ENCODE measurements at regions not wholly inside any gene's neighbourhood (a gene's known extent, or its start where the extent isn't known, plus 50 kb on each side); places are given as distances from the start of the nearest gene placed in this dataset.
"Not testable (repeated sequence)": the region's sequence is repeated elsewhere in the genome, so short reads cannot be mapped to it uniquely, and the experiment has no call there.

DNA sequence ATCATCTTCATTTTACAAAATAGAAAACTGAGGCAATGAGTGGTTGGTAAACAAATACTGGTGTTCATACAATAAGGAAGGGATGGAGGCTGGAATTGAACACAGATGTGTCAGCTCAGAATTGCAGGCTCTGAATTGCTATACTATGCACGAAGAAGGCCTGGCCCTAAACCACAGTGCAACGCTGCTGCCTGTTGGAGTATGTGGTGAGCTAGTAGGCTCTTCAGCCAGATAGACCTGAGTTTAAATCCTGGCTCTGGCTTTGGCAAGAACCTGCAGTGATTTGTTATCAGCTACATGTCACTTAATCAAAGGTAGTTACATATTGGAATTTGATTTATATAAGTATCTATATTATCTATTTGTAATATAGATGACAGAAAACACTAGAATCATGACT, 1602.4 kb upstream of the CELF4 start:
- WGBS = 88% methylated on average over 2 of the region's 2 CpGs
- H3K27ac ChIP-seq (ENCODE audit: low read depth, low read length) = 0 out of 2 replicates have a peak overlapping the region, but pooled peaks have one; percentile 11
- no peaks in the 10 kb centered on the region for H3K36me3 ChIP-seq (ENCODE audit: insufficient read depth, low read length)
- H3K27me3 ChIP-seq (ENCODE audit: insufficient read depth, low read length) = no peaks in the 10 kb centered on the region
- H3K9ac ChIP-seq (ENCODE audit: low read depth, low read length) = no peak overlapping the region
- no peaks in the 10 kb centered on the region for H3K9me3 ChIP-seq (ENCODE audit: insufficient read depth, low read depth, low read length)
- no peak overlapping the region for H3K4me3 ChIP-seq (ENCODE audit: low read length)
- peaks cover 18% of the 10 kb centered on the region for H3K4me1 ChIP-seq (ENCODE audit: insufficient read depth, low read length)

DNA sequence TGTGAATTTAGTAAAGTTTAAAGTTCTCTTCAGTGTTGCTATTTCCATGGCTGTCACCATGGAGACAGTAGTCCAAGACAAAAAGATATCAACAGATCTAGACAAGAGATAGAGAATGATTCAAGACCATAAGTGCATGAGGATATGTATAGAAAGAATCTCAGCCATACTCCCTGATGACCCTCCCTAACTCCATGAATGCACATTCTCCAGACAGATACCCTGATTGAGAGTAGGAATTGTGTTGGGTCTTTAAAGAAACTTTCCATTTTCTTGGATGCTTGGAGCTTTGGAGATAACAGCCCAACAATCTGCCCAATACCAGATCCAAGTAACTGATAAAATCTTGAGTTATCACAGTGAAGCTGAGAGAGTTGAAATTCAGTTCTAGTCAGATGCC, 1601.2 kb upstream of the CELF4 start:
- Histone ChIP-seq H3K27me3 (ENCODE audit: insufficient read depth, low read length) (no peaks in the 10 kb centered on the region), H3K4me3 (ENCODE audit: low read length) (no peak overlapping the region), H3K36me3 (ENCODE audit: insufficient read depth, low read length) (no peaks in the 10 kb centered on the region), H3K9me3 (ENCODE audit: insufficient read depth, low read depth, low read length) (no peaks in the 10 kb centered on the region), H3K4me1 (ENCODE audit: insufficient read depth, low read length) (peaks cover 18% of the 10 kb centered on the region), H3K9ac (ENCODE audit: low read depth, low read length) (no peak overlapping the region), H3K27ac (ENCODE audit: low read depth, low read length) (no peak overlapping the region)

DNA sequence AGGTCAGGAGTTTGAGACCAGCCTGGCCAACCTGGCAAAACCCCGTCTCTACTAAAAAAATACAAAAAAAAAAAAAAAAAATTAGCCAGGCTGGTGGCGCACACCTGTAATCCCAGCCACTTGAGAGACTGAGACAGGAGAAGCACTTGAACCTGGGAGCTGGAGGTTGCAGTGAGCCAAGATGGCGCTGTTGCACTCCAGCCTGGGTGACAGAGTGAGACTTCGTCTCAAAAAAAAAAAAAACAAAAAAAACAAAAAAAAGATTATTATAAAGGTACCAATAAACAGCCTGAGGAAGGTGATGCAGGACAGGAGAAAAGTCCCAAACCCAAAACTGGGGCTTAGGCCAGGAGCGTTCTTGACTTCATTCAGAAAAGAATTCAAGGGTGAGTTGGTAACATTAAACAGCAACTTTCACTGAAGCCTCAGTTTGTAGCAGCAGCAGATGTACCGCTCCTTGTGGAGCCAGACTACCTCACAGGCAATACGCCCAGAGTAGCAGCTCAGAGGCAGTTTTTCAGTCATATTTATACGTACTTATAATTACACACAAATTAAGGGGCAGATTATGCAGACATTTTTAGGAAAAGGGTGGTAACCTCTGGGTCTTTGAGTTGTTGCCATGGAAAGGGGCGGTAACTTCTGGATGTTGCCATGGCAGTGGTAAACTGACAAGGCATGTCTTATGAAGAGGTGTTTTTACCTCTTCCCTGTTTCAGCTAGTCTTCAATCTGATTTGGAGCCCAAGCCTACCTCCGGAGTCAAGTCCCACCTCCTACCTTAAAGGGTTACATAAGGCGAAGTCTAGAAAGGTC, 1596.6 kb upstream of the CELF4 start:
- Histone ChIP-seq H3K9ac (ENCODE audit: low read depth, low read length) (no peak overlapping the region), H3K27me3 (ENCODE audit: insufficient read depth, low read length) (no peaks in the 10 kb centered on the region), H3K4me3 (ENCODE audit: low read length) (no peak overlapping the region), H3K4me1 (ENCODE audit: insufficient read depth, low read length) (no peaks in the 10 kb centered on the region), H3K27ac (ENCODE audit: low read depth, low read length) (no peak overlapping the region), H3K36me3 (ENCODE audit: insufficient read depth, low read length) (no peaks in the 10 kb centered on the region), H3K9me3 (ENCODE audit: insufficient read depth, low read depth, low read length) (no peaks in the 10 kb centered on the region)
- WGBS = 86% methylated on average over 9 of the region's 11 CpGs

DNA sequence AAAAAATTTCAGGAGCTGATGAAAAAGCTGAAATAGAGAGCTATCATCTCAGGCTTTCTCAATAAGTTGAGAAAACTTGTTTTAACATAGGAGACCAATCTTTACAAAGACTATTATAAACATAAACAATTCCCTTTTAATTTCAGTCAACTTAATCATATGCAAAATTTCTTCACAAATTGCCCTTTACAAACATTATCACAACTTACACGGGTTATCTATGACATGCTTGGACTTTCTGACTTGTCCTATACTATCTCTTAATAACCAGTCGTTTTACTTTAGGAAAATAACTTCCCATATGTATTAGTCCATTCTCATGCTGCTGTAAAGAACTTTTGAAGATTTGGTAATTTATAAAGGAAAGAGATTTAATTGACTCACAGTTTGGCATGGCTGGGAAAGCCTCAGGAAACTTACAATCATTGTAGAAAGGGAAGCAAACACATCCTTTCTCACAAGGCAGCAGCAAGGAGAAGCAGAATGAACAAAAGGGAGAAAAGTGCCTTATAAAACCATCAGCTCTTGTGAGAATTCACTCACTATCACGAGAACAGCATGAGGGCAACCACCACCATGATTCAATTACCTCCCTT, 1583.7 kb upstream of the CELF4 start:
- Histone ChIP-seq H3K9me3 (ENCODE audit: insufficient read depth, low read depth, low read length) (peaks cover 73% of the 10 kb centered on the region), H3K4me1 (ENCODE audit: insufficient read depth, low read length) (no peaks in the 10 kb centered on the region), H3K9ac (ENCODE audit: low read depth, low read length) (no peak overlapping the region), H3K27ac (ENCODE audit: low read depth, low read length) (no peak overlapping the region), H3K36me3 (ENCODE audit: insufficient read depth, low read length) (no peaks in the 10 kb centered on the region), H3K4me3 (ENCODE audit: low read length) (no peak overlapping the region), H3K27me3 (ENCODE audit: insufficient read depth, low read length) (no peaks in the 10 kb centered on the region)
- WGBS = 69% methylated on average over 3 of the region's 3 CpGs

DNA sequence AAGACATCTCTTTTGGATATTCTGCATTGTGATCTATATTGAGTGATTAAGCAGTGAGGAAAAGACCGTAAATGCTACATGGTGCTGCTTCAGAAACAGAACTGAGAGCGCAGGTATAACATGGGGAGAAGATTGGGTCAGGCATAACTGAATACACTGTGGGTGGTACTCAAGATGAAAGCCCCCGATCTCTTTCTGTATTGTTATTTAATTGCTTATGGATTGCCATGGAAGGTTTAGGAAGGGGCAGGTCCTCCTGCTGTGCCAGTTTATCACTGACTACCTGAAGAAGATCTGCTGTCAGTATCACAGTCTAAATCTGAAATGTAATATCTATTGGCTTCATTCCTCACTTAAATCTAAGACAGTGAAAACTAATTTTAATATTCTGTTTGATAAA, 1568.7 kb upstream of the CELF4 start:
- Histone ChIP-seq H3K4me1 (ENCODE audit: insufficient read depth, low read length) (peaks cover 9% of the 10 kb centered on the region; the same call in 1 of the 2 replicates), H3K9ac (ENCODE audit: low read depth, low read length) (no peak overlapping the region), H3K9me3 (ENCODE audit: insufficient read depth, low read depth, low read length) (no peaks in the 10 kb centered on the region), H3K36me3 (ENCODE audit: insufficient read depth, low read length) (no peaks in the 10 kb centered on the region), H3K27me3 (ENCODE audit: insufficient read depth, low read length) (no peaks in the 10 kb centered on the region), H3K4me3 (ENCODE audit: low read length) (no peak overlapping the region), H3K27ac (ENCODE audit: low read depth, low read length) (no peak overlapping the region)
- 70% methylated on average over 3 of the region's 3 CpGs for WGBS

DNA sequence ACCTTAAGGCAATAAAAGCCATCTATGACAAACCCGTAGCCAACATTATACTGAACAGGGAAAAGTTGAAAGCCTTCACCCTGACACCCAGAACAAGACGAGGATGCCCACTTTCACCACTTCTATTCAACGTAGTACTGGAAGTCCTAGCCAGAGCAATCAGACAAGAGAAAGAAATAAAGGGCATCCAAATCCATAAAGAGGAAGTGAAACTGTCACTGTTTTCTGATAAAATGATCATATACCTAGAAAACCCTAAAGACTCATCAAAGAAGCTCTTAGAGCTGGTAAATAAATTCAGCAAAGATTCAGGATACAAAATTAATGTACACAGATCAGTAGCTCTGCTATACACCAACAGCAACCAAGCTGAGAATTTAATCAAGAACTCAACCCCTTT, 1561.9 kb upstream of the CELF4 start:
- not testable (repeated sequence) for H3K9ac ChIP-seq (ENCODE audit: low read depth, low read length); H3K27me3 ChIP-seq (ENCODE audit: insufficient read depth, low read length); H3K4me3 ChIP-seq (ENCODE audit: low read length); H3K27ac ChIP-seq (ENCODE audit: low read depth, low read length); H3K4me1 ChIP-seq (ENCODE audit: insufficient read depth, low read length); H3K9me3 ChIP-seq (ENCODE audit: insufficient read depth, low read depth, low read length); H3K36me3 ChIP-seq (ENCODE audit: insufficient read depth, low read length)
- 95% methylated on average over 3 of the region's 3 CpGs for WGBS

DNA sequence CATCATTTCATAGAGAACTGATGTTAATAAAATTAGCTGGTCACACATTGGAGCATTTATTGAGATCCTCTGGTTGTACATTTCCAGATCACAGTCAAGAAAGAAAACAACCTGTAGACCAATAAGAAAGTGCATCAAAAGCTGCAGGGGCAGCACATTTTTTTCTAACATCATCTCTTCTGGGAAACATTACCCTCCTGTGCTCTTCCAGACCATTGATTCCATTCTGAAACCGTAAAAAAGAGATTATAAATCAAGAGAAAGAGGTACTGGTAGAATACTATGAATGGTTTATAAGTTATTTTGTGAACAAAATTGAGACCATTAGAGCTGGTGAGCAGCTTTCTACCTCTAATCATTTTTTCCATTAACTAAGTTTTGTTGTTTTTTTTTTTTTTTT, 1548.2 kb upstream of the CELF4 start:
- H3K27me3 ChIP-seq (ENCODE audit: insufficient read depth, low read length) = no peaks in the 10 kb centered on the region
- H3K4me1 ChIP-seq (ENCODE audit: insufficient read depth, low read length) = no peaks in the 10 kb centered on the region
- H3K4me3 ChIP-seq (ENCODE audit: low read length) = no peak overlapping the region
- H3K9ac ChIP-seq (ENCODE audit: low read depth, low read length) = no peak overlapping the region
- H3K27ac ChIP-seq (ENCODE audit: low read depth, low read length) = no peak overlapping the region
- no peaks in the 10 kb centered on the region for H3K9me3 ChIP-seq (ENCODE audit: insufficient read depth, low read depth, low read length)
- 91% methylated on average over 1 of the region's 1 CpG for WGBS
- H3K36me3 ChIP-seq (ENCODE audit: insufficient read depth, low read length) = no peaks in the 10 kb centered on the region

DNA sequence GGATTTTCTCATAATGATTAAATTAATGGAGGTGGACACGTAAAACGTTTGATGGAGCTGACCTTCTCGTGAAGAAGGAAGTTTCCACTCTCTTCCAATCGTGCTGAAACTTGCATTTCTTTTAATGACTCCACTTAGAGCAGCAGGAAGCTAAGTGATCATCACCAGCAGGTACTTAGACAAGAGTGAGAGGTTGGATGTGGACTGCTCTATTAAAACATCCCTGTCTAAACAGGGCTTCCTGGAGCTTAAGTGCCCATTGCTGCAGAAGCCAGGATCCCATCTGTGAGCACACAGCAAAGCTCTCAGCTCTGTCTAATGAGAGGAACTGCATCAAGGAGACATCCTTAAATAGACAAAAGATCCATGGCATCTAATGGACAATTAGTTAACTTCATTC, 1539.5 kb upstream of the CELF4 start:
- no peaks in the 10 kb centered on the region for H3K36me3 ChIP-seq (ENCODE audit: insufficient read depth, low read length)
- H3K4me3 ChIP-seq (ENCODE audit: low read length) = no peak overlapping the region
- H3K27ac ChIP-seq (ENCODE audit: low read depth, low read length) = no peak overlapping the region
- no peaks in the 10 kb centered on the region for H3K27me3 ChIP-seq (ENCODE audit: insufficient read depth, low read length)
- H3K9ac ChIP-seq (ENCODE audit: low read depth, low read length) = no peak overlapping the region
- 94% methylated on average over 4 of the region's 4 CpGs for WGBS
- H3K4me1 ChIP-seq (ENCODE audit: insufficient read depth, low read length) = no peaks in the 10 kb centered on the region
- no peaks in the 10 kb centered on the region for H3K9me3 ChIP-seq (ENCODE audit: insufficient read depth, low read depth, low read length)

DNA sequence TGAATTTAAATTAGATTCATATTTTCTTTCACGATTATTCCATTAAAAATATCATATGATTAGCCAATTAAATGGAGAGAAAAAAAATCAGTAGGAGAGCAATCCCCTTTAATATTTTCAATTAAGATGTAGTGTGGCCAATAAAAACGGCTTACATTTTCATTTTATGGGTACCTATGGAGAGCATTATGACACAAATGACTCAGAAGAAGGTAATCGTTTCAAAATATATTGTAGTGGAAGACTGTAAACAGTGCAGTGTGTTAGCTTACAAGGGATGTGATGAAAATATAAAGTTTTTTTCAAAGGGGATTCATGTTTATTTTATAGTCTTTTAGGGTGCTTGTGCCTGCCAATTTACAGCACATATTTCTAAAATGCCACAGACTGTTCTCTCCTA, 1507.4 kb upstream of the CELF4 start:
- H3K9me3 ChIP-seq (ENCODE audit: insufficient read depth, low read depth, low read length) = no peaks in the 10 kb centered on the region
- H3K4me1 ChIP-seq (ENCODE audit: insufficient read depth, low read length) = no peaks in the 10 kb centered on the region
- H3K36me3 ChIP-seq (ENCODE audit: insufficient read depth, low read length) = no peaks in the 10 kb centered on the region
- H3K27me3 ChIP-seq (ENCODE audit: insufficient read depth, low read length) = no peaks in the 10 kb centered on the region
- no peak overlapping the region for H3K27ac ChIP-seq (ENCODE audit: low read depth, low read length)
- H3K9ac ChIP-seq (ENCODE audit: low read depth, low read length) = no peak overlapping the region
- no peak overlapping the region for H3K4me3 ChIP-seq (ENCODE audit: low read length)
- 96% methylated on average over 2 of the region's 3 CpGs for WGBS

DNA sequence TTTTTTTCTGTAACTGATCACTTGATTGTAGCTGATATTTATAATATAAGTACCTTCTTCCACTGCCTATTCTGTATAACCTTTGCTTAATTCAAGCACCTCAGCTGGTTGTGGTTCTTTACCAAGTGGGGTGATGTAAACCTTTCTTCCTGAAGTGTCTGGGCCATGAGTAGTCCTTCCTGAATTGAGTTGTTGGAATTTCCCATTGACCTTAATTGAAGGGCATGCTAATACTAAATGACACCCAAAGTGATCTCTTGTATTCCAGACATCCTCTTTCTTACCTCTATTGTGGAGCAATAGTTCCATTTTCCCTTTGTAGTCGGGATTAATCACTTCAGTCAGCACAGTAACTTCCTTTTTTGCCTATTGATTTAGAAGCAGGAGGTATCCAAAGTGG, 1496.8 kb upstream of the CELF4 start:
- H3K9me3 ChIP-seq (ENCODE audit: insufficient read depth, low read depth, low read length) = no peaks in the 10 kb centered on the region
- H3K9ac ChIP-seq (ENCODE audit: low read depth, low read length) = no peak overlapping the region
- no peaks in the 10 kb centered on the region for H3K27me3 ChIP-seq (ENCODE audit: insufficient read depth, low read length)
- H3K4me3 ChIP-seq (ENCODE audit: low read length) = no peak overlapping the region
- WGBS = 85% methylated on average over 1 of the region's 1 CpG
- H3K36me3 ChIP-seq (ENCODE audit: insufficient read depth, low read length) = no peaks in the 10 kb centered on the region
- no peak overlapping the region for H3K27ac ChIP-seq (ENCODE audit: low read depth, low read length)
- no peaks in the 10 kb centered on the region for H3K4me1 ChIP-seq (ENCODE audit: insufficient read depth, low read length)

DNA sequence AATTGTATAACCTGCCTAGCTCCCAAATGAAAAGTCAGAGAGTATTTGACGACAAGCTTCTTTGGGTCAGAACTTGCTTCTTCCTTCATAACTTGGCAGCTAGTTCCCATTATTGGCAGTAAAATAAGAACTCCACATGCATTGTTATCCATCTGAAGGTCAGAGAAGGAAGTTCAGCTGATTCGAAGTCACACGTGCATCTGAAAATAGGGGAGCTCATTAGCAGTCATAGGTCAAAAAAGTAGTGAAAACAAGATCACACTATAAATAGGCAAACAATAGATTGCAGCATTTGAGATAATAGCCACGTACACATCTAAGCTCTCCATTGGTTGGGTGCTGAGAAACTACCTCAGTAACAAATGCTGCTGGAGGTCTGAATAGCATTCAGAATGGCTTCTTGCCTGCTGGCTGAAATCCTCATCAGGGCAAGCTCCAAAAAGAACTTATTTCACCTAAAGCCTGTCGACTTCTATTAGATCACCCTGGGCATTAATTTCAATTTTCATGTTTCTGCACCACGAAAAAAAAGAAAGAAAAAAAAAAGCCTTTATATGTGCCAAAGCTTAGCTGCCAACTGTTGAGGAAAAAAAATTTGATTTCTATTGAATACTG, 1492.9 kb upstream of the CELF4 start:
- Histone ChIP-seq H3K27ac (ENCODE audit: low read depth, low read length) (no peak overlapping the region), H3K4me3 (ENCODE audit: low read length) (no peak overlapping the region), H3K9me3 (ENCODE audit: insufficient read depth, low read depth, low read length) (no peaks in the 10 kb centered on the region)

More for the DNA sequence above, 1492.9 kb upstream of the CELF4 start:
- Histone ChIP-seq H3K4me1 (ENCODE audit: insufficient read depth, low read length) (no peaks in the 10 kb centered on the region), H3K36me3 (ENCODE audit: insufficient read depth, low read length) (no peaks in the 10 kb centered on the region), H3K27me3 (ENCODE audit: insufficient read depth, low read length) (no peaks in the 10 kb centered on the region), H3K9ac (ENCODE audit: low read depth, low read length) (no peak overlapping the region)
- WGBS = 91% methylated on average over 6 of the region's 6 CpGs
